LNCAP (cell line): ENCODE measurements at regions not wholly inside any gene's neighbourhood (a gene's known extent, or its start where the extent isn't known, plus 50 kb on each side); places are given as distances from the start of the nearest gene placed in this dataset.

Experiments used
- CTCF ChIP-seq: fragments of 450-650 bp; IDR thresholded peaks from 2 replicates; pipeline ENCODE4 v1.5.1; 2017; ENCODE audit warnings: mild to moderate bottlenecking

- TF ChIP-seq CTCF: no peak
Observed at GRCh38 chr22:26798462-26799065, 141.2 kb downstream of the MIAT start.

- no peak for TF ChIP-seq CTCF
Observed at GRCh38 chr22:26800858-26801257, 143.5 kb downstream of the MIAT start.

GRCh38 chr22:26801449-26801848, 144.1 kb downstream of the MIAT start:
- no peak for TF ChIP-seq CTCF

- no peak for TF ChIP-seq CTCF
Observed at GRCh38 chr22:26804315-26804714, 146.9 kb downstream of the MIAT start.

GRCh38 chr22:26804911-26805539, 147.6 kb downstream of the MIAT start:
- TF ChIP-seq CTCF: no peak

- TF ChIP-seq CTCF: no peak
Observed at GRCh38 chr22:26806445-26807175, 149.2 kb downstream of the MIAT start.

- TF ChIP-seq CTCF: no peak
Observed at GRCh38 chr22:26811647-26811992, 154.2 kb downstream of the MIAT start.
